Fibroblast of lung (primary cell): ENCODE measurements at regions not wholly inside any gene's neighbourhood (a gene's known extent, or its start where the extent isn't known, plus 50 kb on each side); places are given as distances from the start of the nearest gene placed in this dataset.
"Not testable (repeated sequence)": the region's sequence is repeated elsewhere in the genome, so short reads cannot be mapped to it uniquely, and the experiment has no call there.

Experiments used
- DNase-seq, 2 donors: peaks; one replicate each; pipeline versions ENCODE4 v3.0.0 to v3.0.0-alpha.2; 2010; ENCODE audit warnings: low read depth in 2 of 2
- H2AFZ ChIP-seq: 2 replicates; pipeline ENCODE4 v1.5.1; 2012; ENCODE audit warnings: low read length, control low read depth, inconsistent platforms
- H3K27ac ChIP-seq: 2 replicates; pipeline ENCODE4 v1.5.1; 2011; ENCODE audit warnings: low read length, control low read depth; ENCODE audit not compliant: insufficient read depth
- H3K27me3 ChIP-seq: 2 replicates; pipeline ENCODE4 v1.5.1; 2011; ENCODE audit warnings: mild to moderate bottlenecking, low read length; ENCODE audit not compliant: control insufficient read depth, insufficient read depth
- H3K36me3 ChIP-seq: 2 replicates; pipeline ENCODE4 v1.5.1; 2011; ENCODE audit warnings: low read length; ENCODE audit not compliant: control insufficient read depth, insufficient read depth
- H3K4me1 ChIP-seq: 2 replicates; pipeline ENCODE4 v1.5.1; 2011; ENCODE audit warnings: low read length; ENCODE audit not compliant: control insufficient read depth, insufficient read depth; ENCODE audit errors: extremely low read depth
- H3K4me2 ChIP-seq: 2 replicates; pipeline ENCODE4 v1.5.1; 2011; ENCODE audit warnings: low read length, control low read depth; ENCODE audit not compliant: insufficient read depth; ENCODE audit errors: extremely low read depth
- H3K4me3 ChIP-seq, 4 experiments: fragments of 200-600 bp in 1 of 4; sonication (generic) in 1 of 4; replicated peaks in 1 of 4; 2 replicates each; pipeline ENCODE4 v1.5.1; 2011 to 2016; ENCODE audit warnings: low read length in 4 of 4, low read depth in 3 of 4, mild to moderate bottlenecking in 3 of 4, control low read depth in 2 of 4, inconsistent platforms in 1 of 4, mixed read lengths in 1 of 4; ENCODE audit not compliant: insufficient read depth in 1 of 4; ENCODE audit errors: control extremely low read depth in 1 of 4
- H3K79me2 ChIP-seq: 2 replicates; pipeline ENCODE4 v1.5.1; 2012; ENCODE audit warnings: mild to moderate bottlenecking, low read length, inconsistent platforms; ENCODE audit not compliant: control insufficient read depth, insufficient read depth
- H3K9ac ChIP-seq: 2 replicates; pipeline ENCODE4 v1.5.1; 2011; ENCODE audit warnings: mild to moderate bottlenecking, low read length, control low read depth; ENCODE audit not compliant: insufficient read depth
- H3K9me3 ChIP-seq: 2 replicates; pipeline ENCODE4 v1.5.1; 2012; ENCODE audit warnings: low read depth, low read length; ENCODE audit not compliant: control insufficient read depth, insufficient read depth
- H4K20me1 ChIP-seq: 2 replicates; pipeline ENCODE4 v1.5.1; 2011; ENCODE audit warnings: low read length; ENCODE audit not compliant: control insufficient read depth, insufficient read depth; ENCODE audit errors: extremely low read depth
- CTCF ChIP-seq, 2 donors: IDR thresholded peaks in 1 of 2; conservative IDR thresholded peaks in 1 of 2; 1 replicate in 1 of 2; 2 replicates in 1 of 2; pipeline ENCODE4 v1.5.1; 2011 to 2012; ENCODE audit warnings: low read length in 2 of 2, control low read depth in 1 of 2, inconsistent platforms in 1 of 2, low read depth in 1 of 2, mild to moderate bottlenecking in 1 of 2
- EZH2 ChIP-seq: IDR thresholded peaks from 2 replicates; pipeline ENCODE4 v1.5.1; 2012; ENCODE audit warnings: low read length, control low read depth, mild to moderate bottlenecking; ENCODE audit errors: missing control alignments

GRCh38 chr1:4227986-4228385, 327.9 kb upstream of the C1orf174 start:
- Histone ChIP-seq H3K4me3 (no peak overlapping the region), H4K20me1 (no peaks in the 10 kb centered on the region), H3K27ac (no peak overlapping the region), H3K4me2 (no peak overlapping the region), H3K27me3 (no peaks in the 10 kb centered on the region), H2AFZ (no peak overlapping the region), H3K36me3 (no peaks in the 10 kb centered on the region), H3K9ac (no peak overlapping the region), H3K4me1 (no peaks in the 10 kb centered on the region), H3K9me3 (no peaks in the 10 kb centered on the region), H3K79me2 (no peaks in the 10 kb centered on the region)
- DNase-seq = no peak
- TF ChIP-seq EZH2 = no peak
- no peak for TF ChIP-seq CTCF (conservative IDR thresholded peaks at IDR 0.05 in 1 of 2, IDR thresholded peaks at IDR 0.05 in 1 of 2; ENCODE audit: low read depth in 1 of 2, low read length in 2 of 2)

- Histone ChIP-seq H3K4me2 (no peak overlapping the region), H3K79me2 (no peaks in the 10 kb centered on the region), H2AFZ (no peak overlapping the region), H3K27ac (no peak overlapping the region), H4K20me1 (no peaks in the 10 kb centered on the region), H3K4me3 (no peak overlapping the region), H3K9ac (no peak overlapping the region), H3K4me1 (no peaks in the 10 kb centered on the region), H3K36me3 (no peaks in the 10 kb centered on the region), H3K9me3 (no peaks in the 10 kb centered on the region), H3K27me3 (no peaks in the 10 kb centered on the region)
- DNase-seq = no peak
- no peak for TF ChIP-seq CTCF (conservative IDR thresholded peaks at IDR 0.05 in 1 of 2, IDR thresholded peaks at IDR 0.05 in 1 of 2; ENCODE audit: low read depth in 1 of 2, low read length in 2 of 2)
- no peak for TF ChIP-seq EZH2
Observed at GRCh38 chr1:4253935-4254334, 353.9 kb upstream of the C1orf174 start.

GRCh38 chr1:4256351-4256750, 356.3 kb upstream of the C1orf174 start:
- H3K27me3 ChIP-seq = no peaks in the 10 kb centered on the region
- no peak overlapping the region for H3K4me3 ChIP-seq
- no peaks in the 10 kb centered on the region for H4K20me1 ChIP-seq
- H3K36me3 ChIP-seq = no peaks in the 10 kb centered on the region
- DNase-seq = no peak
- no peak for TF ChIP-seq EZH2
- no peak for TF ChIP-seq CTCF (conservative IDR thresholded peaks at IDR 0.05 in 1 of 2, IDR thresholded peaks at IDR 0.05 in 1 of 2; ENCODE audit: low read depth in 1 of 2, low read length in 2 of 2)
- no peaks in the 10 kb centered on the region for H3K4me1 ChIP-seq
- H3K4me2 ChIP-seq = no peak overlapping the region
- H3K27ac ChIP-seq = no peak overlapping the region
- no peaks in the 10 kb centered on the region for H3K79me2 ChIP-seq
- H3K9me3 ChIP-seq = no peaks in the 10 kb centered on the region
- no peak overlapping the region for H2AFZ ChIP-seq
- H3K9ac ChIP-seq = no peak overlapping the region

- not testable (repeated sequence) for H3K9me3 ChIP-seq, H3K79me2 ChIP-seq, H3K4me3 ChIP-seq, H2AFZ ChIP-seq, H3K4me1 ChIP-seq, H3K9ac ChIP-seq, H3K27ac ChIP-seq, H4K20me1 ChIP-seq, H3K36me3 ChIP-seq, H3K27me3 ChIP-seq, H3K4me2 ChIP-seq, DNase-seq
Observed at GRCh38 chr1:4258146-4258777, 358.2 kb upstream of the C1orf174 start.
